Ovary (tissue), 7 donors: ENCODE measurements at regions not wholly inside any gene's neighbourhood (a gene's known extent, or its start where the extent isn't known, plus 50 kb on each side); places are given as distances from the start of the nearest gene placed in this dataset.
"Not testable (repeated sequence)": the region's sequence is repeated elsewhere in the genome, so short reads cannot be mapped to it uniquely, and the experiment has no call there.

Source experiments
- DNase-seq, 5 donors: peaks; one replicate each; pipeline ENCODE4 v3.0.0-alpha.2; 2019 to 2020
- H3K27ac ChIP-seq, 2 donors: fragments of 200-600 bp; one replicate each; pipeline versions ENCODE4 v1.5.1 to v1.8.0; 2019 to 2022
- H3K27me3 ChIP-seq: fragments of 200-600 bp; one replicate; pipeline ENCODE4 v1.8.0; 2022
- H3K36me3 ChIP-seq: fragments of 200-600 bp; sonication (generic); one replicate; pipeline ENCODE4 v1.5.1; 2019
- H3K4me1 ChIP-seq: one replicate; pipeline ENCODE4 v1.8.1; 2013; ENCODE audit warnings: mild to moderate bottlenecking, moderate library complexity; ENCODE audit not compliant: insufficient read depth
- H3K4me3 ChIP-seq: fragments of 200-600 bp; sonication (generic); one replicate; pipeline ENCODE4 v1.5.1; 2017
- H3K9me3 ChIP-seq, 2 donors: fragments of 200-600 bp in 1 of 2; sonication (generic) in 1 of 2; one replicate each; pipeline versions ENCODE4 v1.5.1 to v1.8.1; 2013 to 2019; ENCODE audit warnings: mild to moderate bottlenecking in 1 of 2, moderate library complexity in 1 of 2
- CTCF ChIP-seq, 3 donors: fragments of 450-650 bp in 2 of 3; fragments of 200-600 bp in 1 of 3; IDR thresholded peaks; one replicate each; pipeline versions ENCODE4 v1.5.1 to v1.8.0; 2016 to 2022; ENCODE audit warnings: antibody characterized with exemption in 3 of 3, mild to moderate bottlenecking in 1 of 3
- EP300 ChIP-seq: sonication (generic); formaldehyde crosslinking; IDR thresholded peaks from one replicate; pipeline ENCODE4 v1.6.1; 2017; ENCODE audit warnings: antibody characterized with exemption
- POLR2A ChIP-seq: fragments of 450-650 bp; IDR thresholded peaks from one replicate; pipeline ENCODE4 v1.6.1; 2017; ENCODE audit warnings: antibody characterized with exemption, mild to moderate bottlenecking, moderate library complexity
- WGBS, 3 donors: extraction: QIAGEN DNeasy Blood & Tissue Kit in 1 of 3; methylation state at CpG; one replicate each; pipeline versions ENCODE4 v1.1.5 to v1.1.7; 2013 to 2017; 5-methylcytosine and 5-hydroxymethylcytosine counted together
- intact Hi-C, 4 donors: fragments of 100-400 bp; cut with DNase I; formaldehyde crosslinking; loops; one replicate each; pipeline versions ENCODE4 v1.11.0 to v1.15.1; 2022 to 2023
- donor health status: DM: no; HTN: no; CAD: no; lungs with moderate emphysema.
- donor health status: DM: no; HTN: no; CAD: no.
- donor health status: Bipolar disorder and iron deficiency.
- donor health status: DM: no; HTN: no; CAD: no.
- donor health status: DM: yes; HTN: yes; CAD: no.

- Histone ChIP-seq H3K36me3 (no peaks in the 10 kb centered on the region), H3K4me3 (no peak overlapping the region), H3K27me3 (no peaks in the 10 kb centered on the region), H3K4me1 (no peaks in the 10 kb centered on the region), H3K27ac (no peak overlapping the region), H3K9me3 (no peaks in the 10 kb centered on the region)
- intact Hi-C loops = no loop called here
- TF ChIP-seq POLR2A (no peak), EP300 (no peak), CTCF (IDR thresholded peaks at IDR 0.05) (no peak)
- DNase-seq = no peak
- WGBS, 3 donors = 74 to 85% (median 78%) methylated on average over 4 of the region's 4 CpGs
These were observed 113.2 kb upstream of the CHST9 start for GRCh38 chr18:27298214-27298804.

- H3K4me1 ChIP-seq, H3K4me3 ChIP-seq, DNase-seq, intact Hi-C loops, H3K36me3 ChIP-seq, H3K9me3 ChIP-seq, H3K27me3 ChIP-seq, H3K27ac ChIP-seq: not testable (repeated sequence)
- WGBS, 3 donors = 14 to 33% (median 23%) methylated on average over 2 of the region's 2 CpGs
These were observed 101.0 kb upstream of the CHST9 start for GRCh38 chr18:27285973-27286562.

DNA sequence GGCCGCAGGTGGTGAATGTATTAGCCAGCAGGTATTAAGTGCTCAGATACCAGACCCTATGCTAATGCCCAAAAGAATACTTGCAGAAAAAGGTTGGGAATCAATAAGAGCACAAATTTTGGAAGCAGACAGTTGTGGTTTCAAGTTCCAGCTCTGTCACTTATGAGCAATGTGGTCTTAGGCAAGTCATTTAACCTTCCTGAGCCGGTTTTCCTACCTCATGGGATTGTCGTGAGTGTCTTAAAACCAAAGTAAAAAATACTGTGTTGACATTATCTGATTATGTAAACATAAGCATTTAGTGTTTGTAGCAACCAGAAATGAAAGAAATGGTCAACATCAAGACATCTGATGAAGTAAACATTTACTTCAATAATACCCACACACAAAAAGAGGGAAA is 93.0 kb upstream of the CHST9 start:
- no peak overlapping the region for H3K4me3 ChIP-seq
- WGBS, 3 donors = 68 to 87% (median 73%) methylated on average over 3 of the region's 3 CpGs
- H3K9me3 ChIP-seq = no peaks in the 10 kb centered on the region
- DNase-seq = no peak
- no peaks in the 10 kb centered on the region for H3K27me3 ChIP-seq
- no peaks in the 10 kb centered on the region for H3K36me3 ChIP-seq
- TF ChIP-seq POLR2A (no peak), CTCF (IDR thresholded peaks at IDR 0.05) (no peak), EP300 (no peak)
- no peak overlapping the region for H3K27ac ChIP-seq
- H3K4me1 ChIP-seq = no peaks in the 10 kb centered on the region
- intact Hi-C loops = no loop called here

DNA sequence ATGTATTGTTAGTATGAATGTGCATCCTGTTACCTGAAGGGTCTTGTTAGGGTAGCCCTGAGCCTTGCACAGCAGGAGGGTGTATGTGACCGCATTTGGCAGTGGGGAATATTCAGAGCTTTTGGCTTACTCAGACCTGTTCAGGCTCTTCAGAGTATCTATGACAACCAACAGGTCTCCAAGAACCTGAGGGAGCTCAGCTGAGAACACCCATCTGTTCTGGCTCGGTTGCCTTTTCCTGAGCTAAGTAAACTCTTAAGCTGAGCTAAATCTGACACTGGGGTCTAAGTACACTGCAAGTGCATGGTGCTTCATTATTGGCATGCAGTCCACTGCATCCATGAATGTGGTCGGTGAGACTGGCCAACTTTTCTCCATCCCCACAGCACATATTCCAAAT is 92.4 kb upstream of the CHST9 start:
- TF ChIP-seq POLR2A = no peak
- TF ChIP-seq CTCF (IDR thresholded peaks at IDR 0.05) = no peak
- no peak for TF ChIP-seq EP300

DNA sequence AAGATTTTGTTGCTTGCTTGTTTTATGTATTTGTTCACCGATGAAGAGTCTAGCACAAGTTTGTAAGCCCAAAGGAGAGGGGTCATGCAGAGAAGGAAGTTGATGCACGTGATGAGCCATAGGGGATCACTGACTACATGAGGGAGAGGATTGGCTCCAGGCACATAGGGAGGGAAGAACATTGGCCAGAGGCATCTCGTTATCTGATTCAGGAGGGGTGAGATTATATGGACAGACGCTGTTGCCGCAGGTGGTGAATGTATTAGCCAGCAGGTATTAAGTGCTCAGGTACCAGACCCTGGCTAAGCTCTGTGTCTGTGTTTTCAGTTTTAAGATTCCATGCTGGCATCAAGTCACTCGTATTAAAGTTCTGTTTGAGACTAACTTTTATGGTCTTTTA is 91.8 kb upstream of the CHST9 start:
- TF ChIP-seq CTCF (IDR thresholded peaks at IDR 0.05) (no peak), EP300 (no peak), POLR2A (no peak)
- Histone ChIP-seq H3K27me3 (no peaks in the 10 kb centered on the region), H3K27ac (no peak overlapping the region), H3K36me3 (no peaks in the 10 kb centered on the region), H3K4me3 (no peak overlapping the region), H3K9me3 (no peaks in the 10 kb centered on the region), H3K4me1 (no peaks in the 10 kb centered on the region)
- WGBS, 3 donors = 88 to 92% (median 90%) methylated on average over 6 of the region's 6 CpGs
- DNase-seq = no peak
- intact Hi-C loops = no loop called here

More for the DNA sequence above, 92.4 kb upstream of the CHST9 start:
- intact Hi-C loops = no loop called here
- Histone ChIP-seq H3K4me1 (no peaks in the 10 kb centered on the region), H3K27ac (no peak overlapping the region), H3K36me3 (no peaks in the 10 kb centered on the region), H3K27me3 (no peaks in the 10 kb centered on the region), H3K9me3 (no peaks in the 10 kb centered on the region), H3K4me3 (no peak overlapping the region)
- no peak for DNase-seq
- WGBS, 3 donors = 82 to 93% (median 90%) methylated on average over 3 of the region's 3 CpGs
